ENCODE measurements at regions not wholly inside any gene's neighbourhood (a gene's known extent, or its start where the extent isn't known, plus 50 kb on each side); places are given as distances from the start of the nearest gene placed in this dataset.
"Not testable (repeated sequence)": the region's sequence is repeated elsewhere in the genome, so short reads cannot be mapped to it uniquely, and the experiment has no call there.

GRCh38 chr21:15126948-15127347 is 62.1 kb upstream of the NRIP1 start:
- H3K9me3 ChIP-seq: no peaks in the 10 kb centered on the region
- H3K36me3 ChIP-seq: no peaks in the 10 kb centered on the region
- no peak for TF ChIP-seq EP300 (IDR thresholded peaks at IDR 0.05)
- no peak for TF ChIP-seq CTCF (IDR thresholded peaks at IDR 0.05)
- no peak for TF ChIP-seq POLR2AphosphoS5 (IDR thresholded peaks at IDR 0.05)
- TF ChIP-seq POLR2A (IDR thresholded peaks at IDR 0.05): no peak
- no peak for ATAC-seq
- no peaks in the 10 kb centered on the region for H3K27me3 ChIP-seq
- no peak overlapping the region for H3K4me3 ChIP-seq
- H3K27ac ChIP-seq: no peak overlapping the region
- peaks cover 0 to 3% (median 0%) of the 10 kb centered on the region in 3 donors for H3K4me1 ChIP-seq
- WGBS, 2 donors (ENCODE audit: low coverage in 1 of 2): 28 to 60% methylated on average over 1 to 2 of the region's 3 CpGs

DNA sequence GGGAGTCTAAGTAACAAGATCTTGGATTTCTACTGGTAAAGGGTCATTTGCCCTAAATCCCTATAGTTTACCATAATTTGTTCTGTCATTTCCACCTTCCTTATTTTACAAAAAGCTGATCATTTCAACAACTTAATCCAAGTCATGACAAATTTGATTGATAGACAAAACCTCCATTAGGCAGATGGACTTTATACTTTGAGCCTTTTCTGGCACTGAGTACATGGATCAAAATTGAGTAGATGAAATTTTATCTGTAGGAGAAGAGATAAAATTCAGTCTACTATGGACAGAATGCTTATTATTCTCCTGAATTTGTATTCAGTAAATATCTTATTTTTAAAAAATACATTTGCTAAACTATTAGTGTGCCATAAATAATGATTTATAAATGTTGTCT is 62.6 kb upstream of the NRIP1 start:
- Histone ChIP-seq H3K9me3 (no peaks in the 10 kb centered on the region), H3K27me3 (no peaks in the 10 kb centered on the region), H3K36me3 (no peaks in the 10 kb centered on the region), H3K4me1 (no peaks in the 10 kb centered on the region), H3K4me3 (no peak overlapping the region), H3K27ac (no peak overlapping the region)
- no peak for ATAC-seq
- TF ChIP-seq POLR2A (IDR thresholded peaks at IDR 0.05) (no peak), POLR2AphosphoS5 (IDR thresholded peaks at IDR 0.05) (no peak), CTCF (IDR thresholded peaks at IDR 0.05) (no peak)

DNA sequence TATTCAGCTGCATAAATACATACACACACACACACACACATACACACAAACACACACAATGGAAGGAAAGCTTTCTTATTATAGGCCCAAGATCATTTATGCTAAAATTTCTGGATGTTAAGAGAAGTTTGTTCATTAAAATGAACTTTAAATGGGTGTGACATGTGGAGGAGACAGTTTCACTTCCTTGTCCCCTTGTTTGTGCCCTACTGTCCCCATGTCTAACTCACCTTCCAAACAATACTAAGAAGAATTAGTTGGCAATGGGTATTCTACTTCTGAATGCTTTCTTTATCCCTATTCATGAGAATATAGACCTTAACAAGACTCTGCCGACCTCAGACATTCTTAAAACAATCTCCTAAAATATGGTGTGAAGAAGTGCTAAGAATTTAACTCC is 63.5 kb upstream of the NRIP1 start:
- Histone ChIP-seq H3K4me3 (no peak overlapping the region), H3K4me1 (no peaks in the 10 kb centered on the region), H3K36me3 (no peaks in the 10 kb centered on the region), H3K27me3 (no peaks in the 10 kb centered on the region), H3K9me3 (no peaks in the 10 kb centered on the region), H3K27ac (no peak overlapping the region)
- ATAC-seq: no peak
- no peak for TF ChIP-seq CTCF (IDR thresholded peaks at IDR 0.05)
- no peak for TF ChIP-seq POLR2A (IDR thresholded peaks at IDR 0.05)
- TF ChIP-seq POLR2AphosphoS5 (IDR thresholded peaks at IDR 0.05): no peak
- TF ChIP-seq EP300 (IDR thresholded peaks at IDR 0.05): no peak
- 43% methylated on average over 1 of the region's 1 CpG; no CpG with 5 or more reads in 1 of the 2 donors for WGBS, 2 donors (ENCODE audit: low coverage in 1 of 2)

GRCh38 chr21:15128714-15129113 is 63.9 kb upstream of the NRIP1 start:
- not testable (repeated sequence) for H3K4me1 ChIP-seq, H3K4me3 ChIP-seq, H3K36me3 ChIP-seq, H3K9me3 ChIP-seq, H3K27me3 ChIP-seq, ATAC-seq, H3K27ac ChIP-seq

DNA sequence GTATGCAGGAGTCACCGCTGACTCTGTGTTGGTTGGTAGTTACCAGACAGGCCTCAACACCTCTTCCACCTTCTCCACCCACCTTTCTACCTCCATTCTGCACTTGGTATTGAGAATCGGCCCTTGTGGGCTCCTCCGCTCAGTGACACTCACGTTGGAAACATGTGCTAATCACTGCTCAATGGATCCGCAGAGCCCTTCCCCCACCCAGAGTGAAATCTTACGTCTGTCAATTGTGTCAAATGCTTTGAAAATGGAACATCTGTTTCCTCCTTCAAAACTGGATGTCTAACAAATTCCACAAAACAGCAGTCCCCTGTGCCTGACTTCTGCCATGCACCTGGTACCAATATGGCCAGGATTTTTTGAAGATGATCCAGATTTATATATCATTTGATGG is 65.5 kb upstream of the NRIP1 start:
- no peak overlapping the region for H3K4me3 ChIP-seq
- H3K9me3 ChIP-seq: no peaks in the 10 kb centered on the region
- ATAC-seq: no peak
- no peak for TF ChIP-seq POLR2A (IDR thresholded peaks at IDR 0.05)
- TF ChIP-seq EP300 (IDR thresholded peaks at IDR 0.05): no peak
- no peak for TF ChIP-seq CTCF (IDR thresholded peaks at IDR 0.05)
- TF ChIP-seq POLR2AphosphoS5 (IDR thresholded peaks at IDR 0.05): no peak
- H3K36me3 ChIP-seq: no peaks in the 10 kb centered on the region
- 61 to 85% methylated on average over 2 to 5 of the region's 6 CpGs for WGBS, 2 donors (ENCODE audit: low coverage in 1 of 2)
- H3K4me1 ChIP-seq: no peaks in the 10 kb centered on the region
- H3K27ac ChIP-seq: no peak overlapping the region
- no peaks in the 10 kb centered on the region for H3K27me3 ChIP-seq

- H3K36me3 ChIP-seq: no peaks in the 10 kb centered on the region
- no peaks in the 10 kb centered on the region for H3K9me3 ChIP-seq
- TF ChIP-seq CTCF (IDR thresholded peaks at IDR 0.05) (no peak), POLR2A (IDR thresholded peaks at IDR 0.05) (no peak), EP300 (IDR thresholded peaks at IDR 0.05) (no peak), POLR2AphosphoS5 (IDR thresholded peaks at IDR 0.05) (no peak)
- no peak overlapping the region for H3K4me3 ChIP-seq
- no peaks in the 10 kb centered on the region for H3K27me3 ChIP-seq
- H3K4me1 ChIP-seq: no peaks in the 10 kb centered on the region
- WGBS, 2 donors (ENCODE audit: low coverage in 1 of 2): 33 to 36% methylated on average over 1 of the region's 1 CpG
- no peak for ATAC-seq
- H3K27ac ChIP-seq: no peak overlapping the region
These were observed 66.0 kb upstream of the NRIP1 start for GRCh38 chr21:15130751-15131150.
